Endothelial cell of umbilical vein (primary cell): ENCODE measurements at regions not wholly inside any gene's neighbourhood (a gene's known extent, or its start where the extent isn't known, plus 50 kb on each side); places are given as distances from the start of the nearest gene placed in this dataset.
"Not testable (repeated sequence)": the region's sequence is repeated elsewhere in the genome, so short reads cannot be mapped to it uniquely, and the experiment has no call there.

Source experiments
- BruUV-seq: library from RNA; stranded (reverse); fragments of 400-500 nt; replicated peaks from 2 replicates; lab custom pipeline; 2021; lab: Mats Ljungman, UMichigan
- CTCF ChIA-PET: fragments of 300-600, 350-600 bp; sonication (Branson Sonifier 250); formaldehyde crosslinking; loops from one replicate; lab custom pipeline; 2021; ENCODE audit warnings: antibody characterized with exemption, inconsistent platforms; lab: Charles Lee
- POLR2A ChIA-PET: fragments of 300-600, 350-600 bp; sonication (Branson Sonifier 250); formaldehyde crosslinking; loops from one replicate; lab custom pipeline; 2021; ENCODE audit warnings: antibody characterized with exemption, inconsistent platforms; lab: Charles Lee
- DNase-seq: peaks from one replicate; pipeline ENCODE4 v3.0.0-alpha.2; 2011; ENCODE audit warnings: low read depth, low spot score
- FAIRE-seq: peaks from 2 replicates; lab custom pipeline; 2011; peaks lifted over from hg19 to GRCh38; lab: Jason Lieb, UNC
- H2AFZ ChIP-seq: 2 replicates; pipeline ENCODE4 v1.6.0; 2012; ENCODE audit warnings: low read depth, low read length, control low read depth, inconsistent platforms
- H3K27ac ChIP-seq: 2 replicates; pipeline ENCODE4 v1.5.1; 2011; ENCODE audit warnings: low read depth, mild to moderate bottlenecking, control low read depth, low read length, moderate library complexity; ENCODE audit not compliant: insufficient read depth
- H3K27me3 ChIP-seq, 2 experiments: 2 replicates each; pipeline versions ENCODE4 v1.6.0 to v1.6.1; 2011; ENCODE audit warnings: low read length in 2 of 2, mixed read lengths in 1 of 2; ENCODE audit not compliant: control insufficient read depth in 2 of 2, insufficient read depth in 2 of 2
- H3K36me3 ChIP-seq, 2 experiments: 2 replicates in 1 of 2; 3 replicates in 1 of 2; pipeline ENCODE4 v1.5.1; 2011; ENCODE audit warnings: low read length in 2 of 2, mild to moderate bottlenecking in 1 of 2, moderate library complexity in 1 of 2; ENCODE audit not compliant: control insufficient read depth in 2 of 2, insufficient read depth in 2 of 2; ENCODE audit errors: extremely low read depth in 1 of 2
- H3K4me1 ChIP-seq: 3 replicates; pipeline ENCODE4 v1.5.1; 2011; ENCODE audit warnings: mild to moderate bottlenecking, low read length; ENCODE audit not compliant: control insufficient read depth, insufficient read depth; ENCODE audit errors: extremely low read depth
- H3K4me2 ChIP-seq: 2 replicates; pipeline ENCODE4 v1.6.1; 2011; ENCODE audit warnings: low read length, control low read depth, mixed read lengths; ENCODE audit not compliant: insufficient read depth
- H3K4me3 ChIP-seq, 3 experiments: fragments of 200-600 bp in 1 of 3; sonication (generic), shearing (Covaris generic) in 1 of 3; replicated peaks in 1 of 3; 2 replicates each; pipeline ENCODE4 v1.5.1; 2011 to 2016; ENCODE audit warnings: control low read depth in 3 of 3, low read length in 3 of 3, mild to moderate bottlenecking in 2 of 3, inconsistent platforms in 1 of 3, low read depth in 1 of 3, moderate library complexity in 1 of 3; ENCODE audit not compliant: insufficient read depth in 1 of 3
- H3K79me2 ChIP-seq: 2 replicates; pipeline ENCODE4 v1.6.0; 2012; ENCODE audit warnings: low read length, inconsistent platforms; ENCODE audit not compliant: control insufficient read depth, insufficient read depth
- H3K9ac ChIP-seq: replicated peaks from 2 replicates; pipeline ENCODE3; 2011; ENCODE audit warnings: low read length, control low read depth; ENCODE audit not compliant: insufficient read depth; ENCODE audit errors: extremely low read depth
- H3K9me1 ChIP-seq: replicated peaks from 3 replicates; pipeline ENCODE4 v1.6.0; 2011; ENCODE audit warnings: mild to moderate bottlenecking, low read length; ENCODE audit not compliant: control insufficient read depth, insufficient read depth; ENCODE audit errors: extremely low read depth
- H3K9me3 ChIP-seq: replicated peaks from 2 replicates; pipeline ENCODE4 v1.5.1; 2012; ENCODE audit warnings: low read length, inconsistent platforms; ENCODE audit not compliant: control insufficient read depth, insufficient read depth
- H4K20me1 ChIP-seq: replicated peaks from 2 replicates; pipeline ENCODE3; 2011; ENCODE audit warnings: mild to moderate bottlenecking, low read length; ENCODE audit not compliant: control insufficient read depth, insufficient read depth; ENCODE audit errors: extremely low read depth
- EZH2 ChIP-seq: IDR thresholded peaks from 2 replicates; pipeline ENCODE4 v1.6.1; 2012; ENCODE audit warnings: borderline replicate concordance, low read depth, mild to moderate bottlenecking, moderate library complexity, low read length, inconsistent platforms; ENCODE audit not compliant: severe bottlenecking
- FOS ChIP-seq: IDR thresholded peaks from 2 replicates; pipeline ENCODE4 v1.6.1; 2011; ENCODE audit warnings: mild to moderate bottlenecking, low read length, moderate library complexity, borderline replicate concordance; ENCODE audit not compliant: insufficient read depth
- GATA2 ChIP-seq: IDR thresholded peaks from 2 replicates; pipeline ENCODE4 v1.7.0; 2011; ENCODE audit warnings: low read depth, mild to moderate bottlenecking, moderate library complexity, mixed read lengths, low read length; ENCODE audit not compliant: insufficient read length, insufficient read depth
- JUN ChIP-seq: IDR thresholded peaks from 2 replicates; pipeline ENCODE4 v1.6.1; 2011; ENCODE audit warnings: borderline replicate concordance, low read depth; ENCODE audit not compliant: insufficient read length, insufficient read depth
- MYC ChIP-seq: IDR thresholded peaks from one replicate; pipeline ENCODE4 v1.6.1; 2011; ENCODE audit warnings: mild to moderate bottlenecking, low read depth, low read length
- POLR2A ChIP-seq: IDR thresholded peaks from 2 replicates; pipeline ENCODE4 v1.6.1; 2012; ENCODE audit warnings: low read depth, mild to moderate bottlenecking, control low read depth, low read length
- POLR2AphosphoS5 ChIP-seq: IDR thresholded peaks from 2 replicates; pipeline ENCODE4 v1.6.1; 2012; ENCODE audit warnings: low read depth, mild to moderate bottlenecking, control low read depth, low read length, moderate library complexity; ENCODE audit not compliant: insufficient read depth
- dilution Hi-C: fragments of 300-500 bp; cut with MboI; formaldehyde crosslinking; loops from one replicate; pipeline ENCODE4 v1.15.0; 2019; ENCODE audit warnings: low sequenced_read_pairs; ENCODE audit not compliant: extremely low pct_ligation_motif_present
- intact Hi-C: fragments of 100-400 bp; cut with micrococcal nuclease; formaldehyde crosslinking; loops from one replicate; pipeline ENCODE4 v1.10.0; 2022
- TF ChIP-seq, protein P1 (sequence below): IDR thresholded peaks from 2 replicates; pipeline ENCODE4 v1.6.1; 2011; ENCODE audit not compliant: insufficient read depth, insufficient read length
- TF ChIP-seq, protein P2 (sequence below), 2 donors: IDR thresholded peaks; 1 replicate in 1 of 2; 2 replicates in 1 of 2; pipeline ENCODE4 v1.5.1; 2011; ENCODE audit warnings: low read length in 2 of 2, mild to moderate bottlenecking in 2 of 2, moderate library complexity in 2 of 2, control low read depth in 1 of 2, inconsistent platforms in 1 of 2, low read depth in 1 of 2; ENCODE audit not compliant: insufficient read depth in 1 of 2; ENCODE audit errors: extremely low read depth in 1 of 2

DNA sequence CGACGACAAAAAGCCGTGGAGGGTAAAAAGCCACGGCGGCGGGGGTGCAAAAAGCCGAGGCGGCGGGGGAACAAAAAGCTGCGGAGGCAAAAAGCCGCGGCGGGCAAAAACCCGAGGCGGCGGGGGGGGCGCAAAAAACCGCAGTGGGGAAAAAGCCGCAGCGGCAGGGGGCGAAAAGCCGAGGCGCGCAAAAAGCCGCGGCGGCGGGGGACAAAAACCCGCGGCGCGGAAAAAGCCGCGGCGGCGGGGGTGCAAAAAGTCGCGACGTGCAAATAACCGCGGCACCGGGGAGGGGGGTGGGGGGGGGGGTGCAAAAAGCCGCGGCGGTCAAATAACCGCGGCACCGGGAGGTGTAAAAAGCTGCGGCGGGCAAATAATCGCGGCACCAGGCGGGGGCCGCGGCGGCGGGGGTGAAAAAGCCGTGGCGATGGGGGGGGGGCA is 511.5 kb downstream of the FOXD4L5 start:
- Histone ChIP-seq H3K4me1 (no peaks in the 10 kb centered on the region), H3K27me3 (no peaks in the 10 kb centered on the region), H3K4me3 (peak overlapping the region in 2 of 3 experiments; percentile 20 to 43), H3K9ac (no peak overlapping the region), H3K36me3 (no peaks in the 10 kb centered on the region), H4K20me1 (no peaks in the 10 kb centered on the region), H3K79me2 (no peaks in the 10 kb centered on the region), H3K9me1 (no peaks in the 10 kb centered on the region), H3K9me3 (no peaks in the 10 kb centered on the region), H3K27ac (no peak overlapping the region), H3K4me2 (no peak overlapping the region), H2AFZ (no peak overlapping the region)
- dilution Hi-C loops, result no loop called here
- DNase-seq (no peak), FAIRE-seq (no peak)
- BruUV-seq, result no TSS peak
- ChIA-PET CTCF (no interaction called here), POLR2A (no interaction called here)
- intact Hi-C loops, result no loop called here
- TF ChIP-seq, protein P1, sequence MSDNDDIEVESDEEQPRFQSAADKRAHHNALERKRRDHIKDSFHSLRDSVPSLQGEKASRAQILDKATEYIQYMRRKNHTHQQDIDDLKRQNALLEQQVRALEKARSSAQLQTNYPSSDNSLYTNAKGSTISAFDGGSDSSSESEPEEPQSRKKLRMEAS, result no peak
- TF ChIP-seq POLR2AphosphoS5, result no peak
- no peak for TF ChIP-seq JUN
- no peak for TF ChIP-seq MYC
- no peak for TF ChIP-seq GATA2
- TF ChIP-seq EZH2, result no peak
- no peak for TF ChIP-seq POLR2A
- TF ChIP-seq, protein P2, sequence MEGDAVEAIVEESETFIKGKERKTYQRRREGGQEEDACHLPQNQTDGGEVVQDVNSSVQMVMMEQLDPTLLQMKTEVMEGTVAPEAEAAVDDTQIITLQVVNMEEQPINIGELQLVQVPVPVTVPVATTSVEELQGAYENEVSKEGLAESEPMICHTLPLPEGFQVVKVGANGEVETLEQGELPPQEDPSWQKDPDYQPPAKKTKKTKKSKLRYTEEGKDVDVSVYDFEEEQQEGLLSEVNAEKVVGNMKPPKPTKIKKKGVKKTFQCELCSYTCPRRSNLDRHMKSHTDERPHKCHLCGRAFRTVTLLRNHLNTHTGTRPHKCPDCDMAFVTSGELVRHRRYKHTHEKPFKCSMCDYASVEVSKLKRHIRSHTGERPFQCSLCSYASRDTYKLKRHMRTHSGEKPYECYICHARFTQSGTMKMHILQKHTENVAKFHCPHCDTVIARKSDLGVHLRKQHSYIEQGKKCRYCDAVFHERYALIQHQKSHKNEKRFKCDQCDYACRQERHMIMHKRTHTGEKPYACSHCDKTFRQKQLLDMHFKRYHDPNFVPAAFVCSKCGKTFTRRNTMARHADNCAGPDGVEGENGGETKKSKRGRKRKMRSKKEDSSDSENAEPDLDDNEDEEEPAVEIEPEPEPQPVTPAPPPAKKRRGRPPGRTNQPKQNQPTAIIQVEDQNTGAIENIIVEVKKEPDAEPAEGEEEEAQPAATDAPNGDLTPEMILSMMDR (IDR thresholded peaks at IDR 0.05; ENCODE audit: extremely low read depth in 1 of 2, insufficient read depth in 1 of 2, low read depth in 1 of 2, low read length in 2 of 2), result no peak
- no peak for TF ChIP-seq FOS

DNA sequence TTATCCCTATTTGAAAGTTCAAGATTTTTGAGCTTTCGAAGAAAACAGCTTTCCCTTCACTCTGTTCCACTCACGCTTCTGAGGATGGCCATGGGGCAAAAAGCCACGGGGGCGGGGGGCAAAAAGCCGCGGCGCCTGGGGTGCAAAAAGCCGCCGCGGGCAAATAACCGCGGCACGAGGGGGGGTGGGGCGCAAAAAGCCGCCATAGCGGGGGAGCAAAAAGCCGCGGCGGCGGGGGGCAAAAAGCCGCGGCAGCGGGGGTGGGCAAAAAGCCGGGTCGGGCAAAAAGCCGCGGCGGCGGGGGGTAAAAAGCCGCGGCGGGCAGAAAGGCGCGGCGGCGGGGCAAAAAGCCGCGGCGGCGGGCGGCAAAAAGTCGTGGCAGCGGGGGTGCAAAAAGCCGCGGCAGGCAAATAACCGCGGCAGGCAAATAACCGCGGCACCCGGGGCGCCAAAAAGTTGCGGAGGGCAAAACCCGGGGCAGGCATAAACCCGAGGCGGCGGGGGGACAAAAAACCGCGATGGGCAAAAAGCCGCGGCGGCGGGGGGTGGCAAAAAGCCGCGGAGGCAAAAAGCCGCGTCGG is 512.2 kb downstream of the FOXD4L5 start:
- H2AFZ ChIP-seq, H3K79me2 ChIP-seq, H3K36me3 ChIP-seq, H3K9ac ChIP-seq, H3K9me1 ChIP-seq, H3K4me2 ChIP-seq, intact Hi-C loops, H3K4me1 ChIP-seq, H3K27me3 ChIP-seq, CTCF ChIA-PET, BruUV-seq, dilution Hi-C loops, H4K20me1 ChIP-seq, POLR2A ChIA-PET, FAIRE-seq, H3K27ac ChIP-seq, H3K9me3 ChIP-seq, DNase-seq: not testable (repeated sequence)
- H3K4me3 ChIP-seq, result peak overlapping the region in 1 of 3 experiments; percentile 43

GRCh38 chr9:64772123-64772736 is 512.8 kb downstream of the FOXD4L5 start:
- H4K20me1 ChIP-seq, H3K4me2 ChIP-seq, H3K9ac ChIP-seq, H3K27ac ChIP-seq, FAIRE-seq, DNase-seq, H3K36me3 ChIP-seq, H2AFZ ChIP-seq, H3K4me1 ChIP-seq, H3K9me3 ChIP-seq, intact Hi-C loops, H3K27me3 ChIP-seq, CTCF ChIA-PET, dilution Hi-C loops, H3K4me3 ChIP-seq, H3K79me2 ChIP-seq, BruUV-seq, H3K9me1 ChIP-seq, POLR2A ChIA-PET: not testable (repeated sequence)
